ENCODE measurements at regions not wholly inside any gene's neighbourhood (a gene's known extent, or its start where the extent isn't known, plus 50 kb on each side); places are given as distances from the start of the nearest gene placed in this dataset.
"Not testable (repeated sequence)": the region's sequence is repeated elsewhere in the genome, so short reads cannot be mapped to it uniquely, and the experiment has no call there.

DNA sequence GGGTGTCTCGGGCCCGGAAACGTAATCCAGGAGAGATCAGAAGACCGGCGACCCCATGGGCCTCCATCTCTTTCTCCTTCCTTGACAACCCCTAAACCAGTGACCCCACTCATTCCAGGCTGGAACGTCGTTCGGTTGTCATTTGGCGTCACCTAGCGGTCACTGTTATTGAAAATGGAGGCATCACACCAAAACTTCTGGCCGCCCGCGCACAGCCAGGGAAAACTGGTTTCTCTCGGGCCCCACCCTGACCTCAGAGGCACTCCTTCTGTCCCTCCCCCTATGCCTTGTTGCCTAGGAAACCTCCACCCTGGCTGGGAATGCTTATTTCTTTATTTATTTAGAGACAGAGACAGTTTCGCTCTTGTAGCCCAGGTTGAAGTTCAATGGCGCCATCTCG, 2327.3 kb upstream of the TPTE start:
- not testable (repeated sequence) for DNase-seq (ENCODE audit: low read depth in 2 of 2)

DNA sequence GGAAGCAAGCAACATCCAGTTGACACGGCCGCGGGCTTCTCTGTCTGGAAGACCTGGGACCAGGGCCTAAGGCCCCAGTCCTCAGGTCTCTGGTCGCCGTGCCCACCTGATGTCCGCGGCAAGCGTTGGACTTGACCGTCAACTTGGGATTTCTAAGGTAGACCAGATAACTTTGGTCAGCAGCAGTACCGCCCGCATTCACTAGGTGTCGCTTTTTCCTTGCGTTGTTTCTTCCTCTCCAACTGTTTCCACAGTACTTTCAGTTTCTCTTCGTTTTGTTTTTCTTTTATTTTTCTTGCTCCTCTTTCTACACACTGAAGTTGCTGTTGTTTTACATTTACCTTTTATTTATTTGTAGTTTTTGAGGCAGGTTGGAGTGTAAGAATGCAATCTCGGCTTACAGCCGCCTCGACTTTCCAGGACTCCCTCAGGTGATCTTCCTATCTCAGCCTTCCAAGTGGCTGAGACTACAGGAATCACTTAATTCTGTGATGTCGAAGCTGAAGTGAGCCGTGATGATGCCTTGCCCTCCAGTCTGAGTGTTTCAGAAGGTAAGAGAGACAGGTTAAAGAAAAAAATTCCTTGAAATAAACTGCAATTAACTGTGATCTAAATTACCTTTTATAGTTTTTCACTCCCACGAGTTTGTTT, 2323.9 kb upstream of the TPTE start:
- not testable (repeated sequence) for DNase-seq (ENCODE audit: low read depth in 2 of 2)

DNA sequence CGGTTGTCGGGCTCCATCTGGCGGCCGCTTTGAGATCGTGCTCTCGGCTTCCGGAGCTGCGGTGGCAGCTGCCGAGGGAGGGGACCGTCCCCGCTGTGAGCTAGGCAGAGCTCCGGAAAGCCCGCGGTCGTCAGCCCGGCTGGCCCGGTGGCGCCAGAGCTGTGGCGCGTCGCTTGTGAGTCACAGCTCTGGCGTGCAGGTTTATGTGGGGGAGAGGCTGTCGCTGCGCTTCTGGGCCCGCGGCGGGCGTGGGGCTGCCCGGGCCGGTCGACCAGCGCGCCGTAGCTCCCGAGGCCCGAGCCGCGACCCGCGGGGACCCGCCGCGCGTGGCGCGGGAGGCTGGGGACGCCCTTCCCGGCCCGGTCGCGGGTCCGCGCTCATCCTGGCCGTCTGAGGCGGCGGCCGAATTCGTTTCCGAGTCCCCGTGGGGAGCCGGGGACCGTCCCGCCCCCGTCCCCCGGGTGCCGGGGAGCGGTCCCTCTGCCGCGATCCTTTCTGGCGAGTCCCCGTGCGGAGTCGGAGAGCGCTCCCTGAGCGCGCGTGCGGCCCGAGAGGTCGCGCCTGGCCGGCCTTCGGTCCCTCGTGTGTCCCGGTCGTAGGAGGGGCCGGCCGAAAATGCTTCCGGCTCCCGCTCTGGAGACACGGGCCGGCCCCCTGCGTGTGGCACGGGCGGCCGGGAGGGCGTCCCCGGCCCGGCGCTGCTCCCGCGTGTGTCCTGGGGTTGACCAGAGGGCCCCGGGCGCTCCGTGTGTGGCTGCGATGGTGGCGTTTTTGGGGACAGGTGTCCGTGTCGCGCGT, 2316.1 kb upstream of the TPTE start:
- DNase-seq (ENCODE audit: low read depth in 2 of 2), result not testable (repeated sequence)

DNA sequence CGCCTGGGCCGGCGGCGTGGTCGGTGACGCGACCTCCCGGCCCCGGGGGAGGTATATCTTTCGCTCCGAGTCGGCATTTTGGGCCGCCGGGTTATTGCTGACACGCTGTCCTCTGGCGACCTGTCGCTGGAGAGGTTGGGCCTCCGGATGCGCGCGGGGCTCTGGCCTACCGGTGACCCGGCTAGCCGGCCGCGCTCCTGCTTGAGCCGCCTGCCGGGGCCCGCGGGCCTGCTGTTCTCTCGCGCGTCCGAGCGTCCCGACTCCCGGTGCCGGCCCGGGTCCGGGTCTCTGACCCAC, 2315.5 kb upstream of the TPTE start:
- not testable (repeated sequence) for DNase-seq (ENCODE audit: low read depth in 2 of 2)

DNA sequence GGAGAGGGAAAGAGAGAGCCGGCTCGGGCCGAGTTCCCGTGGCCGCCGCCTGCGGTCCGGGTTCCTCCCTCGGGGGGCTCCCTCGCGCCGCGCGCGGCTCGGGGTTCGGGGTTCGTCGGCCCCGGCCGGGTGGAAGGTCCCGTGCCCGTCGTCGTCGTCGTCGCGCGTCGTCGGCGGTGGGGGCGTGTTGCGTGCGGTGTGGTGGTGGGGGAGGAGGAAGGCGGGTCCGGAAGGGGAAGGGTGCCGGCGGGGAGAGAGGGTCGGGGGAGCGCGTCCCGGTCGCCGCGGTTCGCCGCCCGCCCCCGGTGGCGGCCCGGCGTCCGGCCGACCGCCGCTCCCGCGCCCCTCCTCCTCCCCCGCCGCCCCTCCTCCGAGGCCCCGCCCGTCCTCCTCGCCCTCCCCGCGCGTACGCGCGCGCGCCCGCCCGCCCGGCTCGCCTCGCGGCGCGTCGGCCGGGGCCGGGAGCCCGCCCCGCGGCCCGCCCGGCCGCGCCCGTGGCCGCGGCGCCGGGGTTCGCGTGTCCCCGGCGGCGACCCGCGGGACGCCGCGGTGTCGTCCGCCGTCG, 2308.3 kb upstream of the TPTE start:
- peak; percentile 78 to 95 for DNase-seq (ENCODE audit: low read depth in 2 of 2)

DNA sequence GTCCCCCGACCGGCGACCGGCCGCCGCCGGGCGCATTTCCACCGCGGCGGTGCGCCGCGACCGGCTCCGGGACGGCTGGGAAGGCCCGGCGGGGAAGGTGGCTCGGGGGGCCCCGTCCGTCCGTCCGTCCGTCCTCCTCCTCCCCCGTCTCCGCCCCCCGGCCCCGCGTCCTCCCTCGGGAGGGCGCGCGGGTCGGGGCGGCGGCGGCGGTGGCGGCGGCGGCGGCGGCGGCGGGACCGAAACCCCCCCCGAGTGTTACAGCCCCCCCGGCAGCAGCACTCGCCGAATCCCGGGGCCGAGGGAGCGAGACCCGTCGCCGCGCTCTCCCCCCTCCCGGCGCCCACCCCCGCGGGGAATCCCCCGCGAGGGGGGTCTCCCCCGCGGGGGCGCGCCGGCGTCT, 2306.8 kb upstream of the TPTE start:
- not testable (repeated sequence) for DNase-seq (ENCODE audit: low read depth in 2 of 2)

DNA sequence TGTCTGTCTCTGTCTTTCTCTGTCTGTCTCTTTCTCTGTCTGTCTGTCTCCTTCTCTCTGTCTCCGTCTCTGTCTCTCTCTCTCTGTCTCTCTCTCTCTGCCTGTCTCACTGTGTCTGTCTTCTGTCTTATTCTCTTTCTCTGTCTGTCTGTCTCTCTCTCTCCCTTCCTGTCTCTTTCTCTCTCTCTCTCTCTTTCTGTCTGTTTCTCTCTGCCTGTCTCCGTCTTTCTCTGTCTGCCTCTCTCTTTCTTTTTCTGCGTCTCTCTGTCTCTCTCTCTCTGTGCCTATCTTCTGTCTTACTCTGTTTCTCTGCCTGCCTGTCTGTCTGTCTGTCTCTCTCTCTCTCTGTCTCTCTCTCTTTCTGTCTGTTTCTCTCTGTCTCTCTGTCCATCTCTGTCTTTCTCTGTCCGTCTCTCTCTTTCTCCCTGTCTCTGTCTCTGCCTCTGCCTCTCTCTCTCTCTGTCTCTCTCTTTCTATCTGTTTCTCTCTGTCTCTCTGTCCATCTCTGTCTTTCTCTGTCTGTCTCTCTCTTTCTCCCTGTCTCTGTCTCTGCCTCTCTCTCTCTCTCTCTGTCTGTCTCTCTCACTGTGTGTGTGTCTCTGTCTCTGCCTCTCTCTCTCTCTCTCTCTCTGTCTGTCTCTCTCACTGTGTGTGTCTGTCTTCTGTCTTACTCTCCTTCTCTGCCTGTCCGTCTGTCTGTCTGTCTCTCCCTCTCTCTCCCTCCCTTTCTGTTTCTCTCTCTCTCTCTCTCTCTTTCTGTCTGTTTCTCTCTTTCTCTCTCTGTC, 2291.8 kb upstream of the TPTE start:
- DNase-seq (ENCODE audit: low read depth in 2 of 2), result not testable (repeated sequence)

DNA sequence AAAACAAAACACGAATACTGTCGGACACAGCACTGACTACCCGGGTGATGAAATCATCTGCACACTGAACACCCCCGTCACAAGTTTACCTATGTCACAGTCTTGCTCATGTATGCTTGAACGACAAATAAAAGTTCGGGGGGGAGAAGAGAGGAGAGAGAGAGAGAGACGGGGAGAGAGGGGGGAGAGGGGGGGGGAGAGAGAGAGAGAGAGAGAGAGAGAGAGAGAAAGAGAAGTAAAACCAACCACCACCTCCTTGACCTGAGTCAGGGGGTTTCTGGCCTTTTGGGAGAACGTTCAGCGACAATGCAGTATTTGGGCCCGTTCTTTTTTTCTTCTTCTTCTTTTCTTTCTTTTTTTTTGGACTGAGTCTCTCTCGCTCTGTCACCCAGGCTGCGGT, 2290.1 kb upstream of the TPTE start:
- DNase-seq (ENCODE audit: low read depth in 2 of 2), result not testable (repeated sequence)

DNA sequence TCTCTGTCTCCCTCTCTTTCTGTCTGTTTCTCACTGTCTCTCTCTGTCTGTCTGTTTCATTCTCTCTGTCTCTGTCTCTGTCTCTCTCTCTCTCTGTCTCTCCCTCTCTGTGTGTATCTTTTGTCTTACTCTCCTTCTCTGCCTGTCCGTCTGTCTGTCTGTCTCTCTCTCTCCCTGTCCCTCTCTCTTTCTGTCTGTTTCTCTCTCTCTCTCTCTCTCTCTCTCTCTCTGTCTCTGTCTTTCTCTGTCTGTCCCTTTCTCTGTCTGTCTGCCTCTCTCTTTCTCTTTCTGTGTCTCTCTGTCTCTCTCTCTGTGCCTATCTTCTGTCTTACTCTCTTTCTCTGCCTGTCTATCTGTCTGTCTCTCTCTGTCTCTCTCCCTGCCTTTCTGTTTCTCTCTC, 2288.4 kb upstream of the TPTE start:
- not testable (repeated sequence) for DNase-seq (ENCODE audit: low read depth in 2 of 2)

DNA sequence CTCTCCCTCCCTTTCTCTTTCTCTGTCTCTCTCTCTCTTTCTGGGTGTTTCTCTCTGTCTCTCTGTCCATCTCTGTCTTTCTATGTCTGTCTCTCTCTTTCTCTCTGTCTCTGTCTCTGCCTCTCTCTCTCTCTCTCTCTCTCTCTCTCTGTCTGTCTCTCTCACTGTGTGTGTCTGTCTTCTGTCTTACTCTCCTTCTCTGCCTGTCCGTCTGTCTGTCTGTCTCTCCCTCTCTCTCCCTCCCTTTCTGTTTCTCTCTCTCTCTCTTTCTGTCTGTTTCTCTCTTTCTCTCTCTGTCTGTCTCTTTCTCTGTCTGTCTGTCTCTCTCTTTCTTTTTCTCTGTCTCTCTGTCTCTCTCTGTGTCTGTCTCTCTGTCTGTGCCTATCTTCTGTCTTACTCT, 2287.3 kb upstream of the TPTE start:
- DNase-seq (ENCODE audit: low read depth in 2 of 2), result not testable (repeated sequence)

DNA sequence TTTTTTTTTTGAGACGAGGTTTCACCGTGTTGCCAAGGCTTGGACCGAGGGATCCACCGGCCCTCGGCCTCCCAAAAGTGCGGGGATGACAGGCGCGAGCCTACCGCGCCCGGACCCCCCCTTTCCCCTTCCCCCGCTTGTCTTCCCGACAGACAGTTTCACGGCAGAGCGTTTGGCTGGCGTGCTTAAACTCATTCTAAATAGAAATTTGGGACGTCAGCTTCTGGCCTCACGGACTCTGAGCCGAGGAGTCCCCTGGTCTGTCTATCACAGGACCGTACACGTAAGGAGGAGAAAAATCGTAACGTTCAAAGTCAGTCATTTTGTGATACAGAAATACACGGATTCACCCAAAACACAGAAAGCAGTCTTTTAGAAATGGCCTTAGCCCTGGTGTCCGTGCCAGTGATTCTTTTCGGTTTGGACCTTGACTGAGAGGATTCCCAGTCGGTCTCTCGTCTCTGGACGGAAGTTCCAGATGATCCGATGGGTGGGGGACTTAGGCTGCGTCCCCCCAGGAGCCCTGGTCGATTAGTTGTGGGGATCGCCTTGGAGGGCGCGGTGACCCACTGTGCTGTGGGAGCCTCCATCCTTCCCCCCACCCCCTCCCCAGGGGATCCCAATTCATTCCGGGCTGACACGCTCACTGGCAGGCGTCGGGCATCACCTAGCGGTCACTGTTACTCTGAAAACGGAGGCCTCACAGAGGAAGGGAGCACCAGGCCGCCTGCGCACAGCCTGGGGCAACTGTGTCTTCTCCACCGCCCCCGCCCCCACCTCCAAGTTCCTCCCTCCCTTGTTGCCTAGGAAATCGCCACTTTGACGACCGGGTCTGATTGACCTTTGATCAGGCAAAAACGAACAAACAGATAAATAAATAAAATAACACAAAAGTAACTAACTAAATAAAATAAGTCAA, 2276.4 kb upstream of the TPTE start:
- DNase-seq (ENCODE audit: low read depth in 2 of 2), result not testable (repeated sequence)

DNA sequence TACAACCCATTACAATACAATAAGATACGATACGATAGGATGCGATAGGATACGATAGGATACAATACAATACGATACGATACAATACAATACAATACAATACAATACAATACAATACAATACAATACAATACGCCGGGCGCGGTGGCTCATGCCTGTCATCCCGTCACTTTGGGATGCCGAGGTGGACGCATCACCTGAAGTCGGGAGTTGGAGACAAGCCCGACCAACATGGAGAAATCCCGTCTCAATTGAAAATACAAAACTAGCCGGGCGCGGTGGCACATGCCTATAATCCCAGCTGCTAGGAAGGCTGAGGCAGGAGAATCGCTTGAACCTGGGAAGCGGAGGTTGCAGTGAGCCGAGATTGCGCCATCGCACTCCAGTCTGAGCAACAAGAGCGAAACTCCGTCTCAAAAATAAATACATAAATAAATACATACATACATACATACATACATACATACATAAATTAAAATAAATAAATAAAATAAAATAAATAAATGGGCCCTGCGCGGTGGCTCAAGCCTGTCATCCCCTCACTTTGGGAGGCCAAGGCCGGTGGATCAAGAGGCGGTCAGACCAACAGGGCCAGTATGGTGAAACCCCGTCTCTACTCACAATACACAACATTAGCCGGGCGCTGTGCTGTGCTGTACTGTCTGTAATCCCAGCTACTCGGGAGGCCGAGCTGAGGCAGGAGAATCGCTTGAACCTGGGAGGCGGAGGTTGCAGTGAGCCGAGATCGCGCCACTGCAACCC, 2275.6 kb upstream of the TPTE start:
- not testable (repeated sequence) for DNase-seq (ENCODE audit: low read depth in 2 of 2)

DNA sequence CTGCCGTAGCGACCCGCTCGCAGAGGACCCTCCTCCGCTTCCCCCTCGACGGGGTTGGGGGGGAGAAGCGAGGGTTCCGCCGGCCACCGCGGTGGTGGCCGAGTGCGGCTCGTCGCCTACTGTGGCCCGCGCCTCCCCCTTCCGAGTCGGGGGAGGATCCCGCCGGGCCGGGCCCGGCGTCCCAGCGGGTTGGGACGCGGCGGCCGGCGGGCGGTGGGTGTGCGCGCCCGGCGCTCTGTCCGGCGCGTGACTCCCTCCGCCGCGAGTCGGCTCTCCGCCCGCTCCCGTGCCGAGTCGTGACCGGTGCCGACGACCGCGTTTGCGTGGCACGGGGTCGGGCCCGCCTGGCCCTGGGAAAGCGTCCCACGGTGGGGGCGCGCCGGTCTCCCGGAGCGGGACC, 2269.7 kb upstream of the TPTE start:
- not testable (repeated sequence) for DNase-seq (ENCODE audit: low read depth in 2 of 2)

DNA sequence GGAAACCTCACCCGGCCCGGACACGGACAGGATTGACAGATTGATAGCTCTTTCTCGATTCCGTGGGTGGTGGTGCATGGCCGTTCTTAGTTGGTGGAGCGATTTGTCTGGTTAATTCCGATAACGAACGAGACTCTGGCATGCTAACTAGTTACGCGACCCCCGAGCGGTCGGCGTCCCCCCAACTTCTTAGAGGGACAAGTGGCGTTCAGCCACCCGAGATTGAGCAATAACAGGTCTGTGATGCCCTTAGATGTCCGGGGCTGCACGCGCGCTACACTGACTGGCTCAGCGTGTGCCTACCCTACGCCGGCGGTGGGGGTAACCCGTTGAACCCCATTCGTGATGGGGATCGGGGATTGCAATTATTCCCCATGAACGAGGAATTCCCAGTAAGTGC, 2266.3 kb upstream of the TPTE start:
- DNase-seq (ENCODE audit: low read depth in 2 of 2), result peak; percentile 0 to 1

DNA sequence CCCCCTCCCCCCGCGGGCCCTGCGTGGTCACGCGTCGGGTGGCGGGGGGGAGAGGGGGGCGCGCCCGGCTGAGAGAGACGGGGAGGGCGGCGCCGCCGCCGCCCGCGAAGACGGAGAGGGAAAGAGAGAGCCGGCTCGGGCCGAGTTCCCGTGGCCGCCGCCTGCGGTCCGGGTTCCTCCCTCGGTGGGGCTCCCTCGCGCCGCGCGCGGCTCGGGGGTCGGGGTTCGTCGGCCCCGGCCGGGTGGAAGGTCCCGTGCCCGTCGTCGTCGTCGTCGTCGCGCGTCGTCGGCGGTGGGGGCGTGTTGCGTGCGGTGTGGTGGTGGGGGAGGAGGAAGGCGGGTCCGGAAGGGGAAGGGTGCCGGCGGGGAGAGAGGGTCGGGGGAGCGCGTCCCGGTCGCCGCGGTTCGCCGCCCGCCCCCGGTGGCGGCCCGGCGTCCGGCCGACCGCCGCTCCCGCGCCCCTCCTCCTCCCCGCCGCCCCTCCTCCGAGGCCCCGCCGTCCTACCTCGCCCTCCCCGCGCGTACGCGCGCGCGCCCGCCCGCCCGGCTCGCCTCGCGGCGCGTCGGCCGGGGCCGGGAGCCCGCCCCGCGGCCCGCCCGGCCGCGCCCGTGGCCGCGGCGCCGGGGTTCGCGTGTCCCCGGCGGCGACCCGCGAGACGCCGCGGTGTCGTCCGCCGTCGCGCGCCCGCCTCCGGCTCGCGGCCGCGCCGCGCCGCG, 2264.1 kb upstream of the TPTE start:
- DNase-seq (ENCODE audit: low read depth in 2 of 2), result peak; percentile 14 to 19

DNA sequence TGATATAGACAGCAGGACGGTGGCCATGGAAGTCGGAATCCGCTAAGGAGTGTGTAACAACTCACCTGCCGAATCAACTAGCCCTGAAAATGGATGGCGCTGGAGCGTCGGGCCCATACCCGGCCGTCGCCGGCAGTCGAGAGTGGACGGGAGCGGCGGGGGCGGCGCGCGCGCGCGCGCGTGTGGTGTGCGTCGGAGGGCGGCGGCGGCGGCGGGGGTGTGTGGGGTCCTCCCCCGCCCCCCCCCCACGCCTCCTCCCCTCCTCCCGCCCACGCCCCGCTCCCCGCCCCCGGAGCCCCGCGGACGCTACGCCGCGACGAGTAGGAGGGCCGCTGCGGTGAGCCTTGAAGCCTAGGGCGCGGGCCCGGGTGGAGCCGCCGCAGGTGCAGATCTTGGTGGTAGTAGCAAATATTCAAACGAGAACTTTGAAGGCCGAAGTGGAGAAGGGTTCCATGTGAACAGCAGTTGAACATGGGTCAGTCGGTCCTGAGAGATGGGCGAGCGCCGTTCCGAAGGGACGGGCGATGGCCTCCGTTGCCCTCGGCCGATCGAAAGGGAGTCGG, 2261.2 kb upstream of the TPTE start:
- not testable (repeated sequence) for DNase-seq (ENCODE audit: low read depth in 2 of 2)

All from stimulated activated CD4-positive, alpha-beta T cell treated with anti-CD3 and anti-CD28 coated beads, Interleukin-12 subunit alpha, Interleukin-12 subunit beta, amount 100 ng/mL, for 24 hours (primary cell).